ENCODE measurements at regions not wholly inside any gene's neighbourhood (a gene's known extent, or its start where the extent isn't known, plus 50 kb on each side); places are given as distances from the start of the nearest gene placed in this dataset.

DNA sequence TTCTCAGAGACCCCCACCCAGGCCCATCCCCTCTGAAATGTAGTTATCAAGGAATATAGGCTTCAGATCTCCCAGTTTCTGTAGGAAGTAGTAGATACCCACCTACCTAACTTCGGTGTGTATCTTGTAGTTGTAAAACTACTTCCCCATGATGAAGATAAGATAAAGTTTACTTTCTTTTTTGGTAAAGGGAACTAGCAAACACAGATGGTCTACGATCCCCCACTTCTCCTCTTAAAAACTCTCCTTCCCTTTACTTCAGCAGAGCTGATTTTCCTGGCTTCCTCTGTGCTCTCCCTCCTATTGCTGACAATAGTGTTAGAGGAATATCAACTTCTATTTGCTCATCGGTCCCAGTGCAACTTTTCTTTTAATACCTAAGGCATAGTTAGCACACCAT is 395.2 kb downstream of the RPL10L start:
- no peaks in the 10 kb centered on the region for H3K4me1 ChIP-seq
- WGBS: 62% methylated on average over 3 of the region's 3 CpGs
- TF ChIP-seq EP300 (IDR thresholded peaks at IDR 0.05): no peak
- TF ChIP-seq, protein P1, sequence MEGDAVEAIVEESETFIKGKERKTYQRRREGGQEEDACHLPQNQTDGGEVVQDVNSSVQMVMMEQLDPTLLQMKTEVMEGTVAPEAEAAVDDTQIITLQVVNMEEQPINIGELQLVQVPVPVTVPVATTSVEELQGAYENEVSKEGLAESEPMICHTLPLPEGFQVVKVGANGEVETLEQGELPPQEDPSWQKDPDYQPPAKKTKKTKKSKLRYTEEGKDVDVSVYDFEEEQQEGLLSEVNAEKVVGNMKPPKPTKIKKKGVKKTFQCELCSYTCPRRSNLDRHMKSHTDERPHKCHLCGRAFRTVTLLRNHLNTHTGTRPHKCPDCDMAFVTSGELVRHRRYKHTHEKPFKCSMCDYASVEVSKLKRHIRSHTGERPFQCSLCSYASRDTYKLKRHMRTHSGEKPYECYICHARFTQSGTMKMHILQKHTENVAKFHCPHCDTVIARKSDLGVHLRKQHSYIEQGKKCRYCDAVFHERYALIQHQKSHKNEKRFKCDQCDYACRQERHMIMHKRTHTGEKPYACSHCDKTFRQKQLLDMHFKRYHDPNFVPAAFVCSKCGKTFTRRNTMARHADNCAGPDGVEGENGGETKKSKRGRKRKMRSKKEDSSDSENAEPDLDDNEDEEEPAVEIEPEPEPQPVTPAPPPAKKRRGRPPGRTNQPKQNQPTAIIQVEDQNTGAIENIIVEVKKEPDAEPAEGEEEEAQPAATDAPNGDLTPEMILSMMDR (IDR thresholded peaks at IDR 0.05): no peak
- TF ChIP-seq POLR2AphosphoS5 (IDR thresholded peaks at IDR 0.05): no peak
- TF ChIP-seq POLR2A (IDR thresholded peaks at IDR 0.05): no peak
- no peak overlapping the region for H3K4me3 ChIP-seq
- H3K9me3 ChIP-seq: no peaks in the 10 kb centered on the region
- no peak for DNase-seq (ENCODE audit: low spot score in 2 of 2)
- H3K27me3 ChIP-seq: no peaks in the 10 kb centered on the region
- H3K36me3 ChIP-seq: no peaks in the 10 kb centered on the region
- H3K27ac ChIP-seq: no peak overlapping the region

GRCh38 chr14:46250113-46250703 is 401.4 kb downstream of the RPL10L start:
- Histone ChIP-seq H3K4me3 (no peak overlapping the region), H3K27ac (no peak overlapping the region), H3K9me3 (no peaks in the 10 kb centered on the region), H3K4me1 (no peaks in the 10 kb centered on the region), H3K27me3 (no peaks in the 10 kb centered on the region), H3K36me3 (no peaks in the 10 kb centered on the region)
- no peak for TF ChIP-seq POLR2A (IDR thresholded peaks at IDR 0.05)
- TF ChIP-seq, protein P1 (IDR thresholded peaks at IDR 0.05): peak in 1 of 2 donors; percentile 30
- DNase-seq (ENCODE audit: low spot score in 2 of 2): no peak

- no peaks in the 10 kb centered on the region for H3K27me3 ChIP-seq
These were observed 403.5 kb downstream of the RPL10L start for GRCh38 chr14:46248001-46248630.

DNA sequence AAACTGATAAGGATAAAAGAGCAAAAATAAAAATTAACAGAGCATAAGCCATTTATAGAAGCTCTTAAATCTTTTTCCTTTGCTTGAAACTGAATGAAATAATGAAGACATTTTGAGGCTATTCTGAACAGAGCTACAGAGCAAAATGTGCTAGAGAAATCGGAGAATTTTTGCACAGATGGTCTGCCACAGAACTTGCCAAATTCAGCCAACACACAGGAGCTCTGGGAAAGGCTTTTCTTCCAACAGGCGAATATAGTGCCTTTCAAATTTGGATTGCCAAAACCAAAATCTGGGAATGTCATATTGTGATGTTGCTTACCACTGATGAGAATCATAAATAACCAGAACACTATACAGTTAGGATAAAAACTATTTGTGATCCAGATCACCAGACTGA is 406.3 kb downstream of the RPL10L start:
- Histone ChIP-seq H3K27me3 (no peaks in the 10 kb centered on the region), H3K27ac (no peak overlapping the region), H3K4me1 (no peaks in the 10 kb centered on the region), H3K9me3 (no peaks in the 10 kb centered on the region), H3K36me3 (no peaks in the 10 kb centered on the region), H3K4me3 (no peak overlapping the region)
- TF ChIP-seq EP300 (IDR thresholded peaks at IDR 0.05): no peak
- no peak for TF ChIP-seq POLR2A (IDR thresholded peaks at IDR 0.05)
- TF ChIP-seq, protein P1 (IDR thresholded peaks at IDR 0.05): no peak
- TF ChIP-seq POLR2AphosphoS5 (IDR thresholded peaks at IDR 0.05): no peak
- no peak for DNase-seq (ENCODE audit: low spot score in 2 of 2)
- 73% methylated on average over 2 of the region's 2 CpGs for WGBS

More at GRCh38 chr14:46248001-46248630, 403.5 kb downstream of the RPL10L start:
- 22% methylated on average over 1 of the region's 1 CpG for WGBS
- H3K36me3 ChIP-seq: no peaks in the 10 kb centered on the region
- no peaks in the 10 kb centered on the region for H3K9me3 ChIP-seq
- H3K4me1 ChIP-seq: no peaks in the 10 kb centered on the region
- TF ChIP-seq POLR2A (IDR thresholded peaks at IDR 0.05) (no peak), EP300 (IDR thresholded peaks at IDR 0.05) (no peak)
- TF ChIP-seq, protein P1 (IDR thresholded peaks at IDR 0.05): no peak
- no peak for DNase-seq (ENCODE audit: low spot score in 2 of 2)
- H3K27ac ChIP-seq: no peak overlapping the region
- H3K4me3 ChIP-seq: no peak overlapping the region

DNA sequence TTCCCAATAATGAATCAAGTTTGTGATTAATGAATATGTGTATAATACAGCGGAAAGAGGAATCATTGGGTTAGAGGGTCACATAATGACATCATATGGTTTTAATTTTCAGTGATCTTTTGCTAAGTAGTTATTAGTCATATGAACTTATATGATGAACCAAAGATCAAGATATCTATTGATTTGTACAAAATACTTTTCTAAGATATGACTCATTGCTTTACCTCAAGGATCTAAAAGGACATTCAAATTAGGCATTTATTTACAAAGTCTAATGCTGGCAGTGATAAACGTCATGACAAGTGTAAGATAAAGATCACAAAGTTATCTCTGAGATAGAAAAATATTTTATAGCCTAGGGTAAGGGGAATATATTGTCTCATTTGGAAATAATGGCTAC is 417.8 kb downstream of the RPL10L start:
- Histone ChIP-seq H3K36me3 (no peaks in the 10 kb centered on the region), H3K9me3 (no peaks in the 10 kb centered on the region), H3K4me1 (no peaks in the 10 kb centered on the region), H3K27ac (no peak overlapping the region), H3K27me3 (no peaks in the 10 kb centered on the region), H3K4me3 (no peak overlapping the region)
- no peak for TF ChIP-seq POLR2A (IDR thresholded peaks at IDR 0.05)
- TF ChIP-seq, protein P1 (IDR thresholded peaks at IDR 0.05): no peak
- TF ChIP-seq POLR2AphosphoS5 (IDR thresholded peaks at IDR 0.05): no peak
- no peak for TF ChIP-seq EP300 (IDR thresholded peaks at IDR 0.05)
- 58% methylated on average over 2 of the region's 2 CpGs for WGBS
- DNase-seq (ENCODE audit: low spot score in 2 of 2): no peak
